DMS79 treated with DMSO at 0.1 percent for 48 hours (cell line): ENCODE measurements at regions not wholly inside any gene's neighbourhood (a gene's known extent, or its start where the extent isn't known, plus 50 kb on each side); places are given as distances from the start of the nearest gene placed in this dataset.
A peak's percentile ranks its signal among the peaks of the same experiment; 100 is the strongest.
"Not testable (repeated sequence)": the region's sequence is repeated elsewhere in the genome, so short reads cannot be mapped to it uniquely, and the experiment has no call there.

Source experiments
- DNase-seq: peaks from one replicate; lab custom pipeline; 2025; lab: John Stamatoyannopoulos, UW

DNA sequence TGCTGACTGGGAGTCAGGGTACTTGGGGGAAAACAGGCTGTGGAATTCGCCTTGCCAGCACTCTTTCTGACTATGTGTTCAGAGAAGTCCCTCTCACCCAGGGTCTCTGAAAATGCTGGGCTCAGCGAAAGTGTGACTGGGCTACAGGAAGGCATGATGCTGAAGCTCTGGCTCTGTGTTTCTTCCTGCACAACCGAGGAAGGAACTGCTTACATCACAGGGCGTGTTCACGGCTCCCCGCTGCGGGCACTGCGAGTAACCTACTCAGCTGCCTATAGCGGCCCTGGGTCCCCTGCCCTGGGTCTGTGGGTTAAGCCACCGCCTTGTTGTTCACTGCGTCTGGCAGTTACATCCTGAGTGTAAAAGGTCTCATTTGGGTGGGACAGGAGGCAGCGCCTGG is 222.4 kb upstream of the IRX4 start:
- DNase-seq: no peak

DNA sequence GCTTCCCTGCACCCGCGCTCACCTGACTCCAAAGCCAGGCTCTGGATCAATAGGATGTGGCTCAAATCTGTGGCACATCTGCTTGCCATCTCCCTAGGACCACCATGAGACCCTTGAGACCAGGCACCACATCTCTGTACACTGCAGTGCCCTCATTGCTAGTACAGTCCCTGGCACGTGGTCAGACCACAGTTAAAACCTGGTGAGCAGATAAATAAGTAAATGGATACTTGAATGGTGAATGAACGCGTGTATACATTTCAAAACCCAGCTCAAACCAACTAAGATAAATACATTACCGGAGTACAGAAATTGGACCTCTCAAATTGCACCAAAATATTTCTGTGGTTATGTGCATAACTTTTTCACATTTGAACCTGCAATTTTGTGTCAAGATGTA is 221.2 kb upstream of the IRX4 start:
- DNase-seq: no peak

DNA sequence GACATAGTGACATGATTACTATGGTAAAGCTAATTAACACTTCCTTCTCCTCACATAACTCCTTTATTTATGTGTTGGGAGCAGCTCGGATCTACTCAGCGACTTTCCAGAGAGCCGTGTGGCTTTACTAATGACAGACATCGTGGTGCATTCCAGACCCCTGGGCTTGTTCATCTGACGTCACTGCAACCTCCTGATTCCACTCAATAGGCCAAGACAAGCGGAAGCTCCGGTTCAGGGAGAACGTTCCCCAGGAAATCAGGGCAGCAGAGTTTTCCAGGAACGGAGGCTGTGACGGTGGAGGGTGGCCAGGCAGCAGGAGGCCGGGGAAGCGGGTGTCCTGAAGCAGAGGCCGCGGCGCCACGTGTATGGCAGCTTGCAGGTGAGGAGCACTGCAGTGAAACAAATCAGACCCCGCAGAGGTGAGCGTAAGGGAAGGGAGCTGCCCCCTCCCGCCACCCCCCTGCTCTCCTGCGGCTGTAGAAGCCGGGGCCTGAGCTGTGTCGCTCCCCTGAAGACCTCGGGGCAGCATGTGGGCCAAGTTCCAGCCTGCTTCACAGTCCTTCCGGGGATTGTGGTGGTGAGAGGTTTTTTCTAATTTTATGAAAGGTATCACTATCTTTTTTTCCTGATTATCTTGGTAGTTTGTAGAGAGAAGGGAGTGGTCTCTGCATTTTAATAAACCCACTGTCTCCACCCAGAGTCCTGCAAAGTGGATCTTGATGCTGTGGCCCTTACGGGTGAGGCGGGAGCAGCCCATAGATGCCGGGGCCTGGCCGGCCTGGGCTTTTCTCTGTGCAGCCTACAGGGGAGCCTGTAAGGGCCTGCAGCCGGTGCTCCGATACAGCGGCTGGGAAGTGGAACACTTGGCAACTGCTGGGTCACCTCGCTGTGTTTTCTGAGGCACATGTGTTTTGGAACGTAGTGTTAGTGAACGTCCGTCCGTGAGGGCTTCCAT is 220.4 kb upstream of the IRX4 start:
- no peak for DNase-seq

DNA sequence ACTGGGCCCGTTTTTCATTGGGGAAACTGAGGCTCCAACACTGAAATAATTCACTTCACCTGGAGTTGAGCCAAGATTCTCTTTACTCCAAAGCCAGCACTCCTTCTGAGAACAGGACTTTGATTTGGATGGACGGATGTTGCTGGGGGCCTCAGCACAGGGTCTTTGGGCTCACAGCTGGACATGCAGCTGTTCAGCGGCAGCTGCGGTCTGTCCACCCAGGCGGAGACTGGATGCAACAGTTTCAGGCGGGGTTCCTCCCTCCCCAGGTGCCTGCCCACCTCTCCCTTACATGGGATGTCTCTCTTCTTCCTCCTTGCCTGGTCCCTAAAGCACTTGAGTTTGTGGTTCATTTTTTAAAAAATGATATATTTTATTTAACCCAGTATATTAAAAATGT is 219.0 kb upstream of the IRX4 start:
- DNase-seq: no peak

DNA sequence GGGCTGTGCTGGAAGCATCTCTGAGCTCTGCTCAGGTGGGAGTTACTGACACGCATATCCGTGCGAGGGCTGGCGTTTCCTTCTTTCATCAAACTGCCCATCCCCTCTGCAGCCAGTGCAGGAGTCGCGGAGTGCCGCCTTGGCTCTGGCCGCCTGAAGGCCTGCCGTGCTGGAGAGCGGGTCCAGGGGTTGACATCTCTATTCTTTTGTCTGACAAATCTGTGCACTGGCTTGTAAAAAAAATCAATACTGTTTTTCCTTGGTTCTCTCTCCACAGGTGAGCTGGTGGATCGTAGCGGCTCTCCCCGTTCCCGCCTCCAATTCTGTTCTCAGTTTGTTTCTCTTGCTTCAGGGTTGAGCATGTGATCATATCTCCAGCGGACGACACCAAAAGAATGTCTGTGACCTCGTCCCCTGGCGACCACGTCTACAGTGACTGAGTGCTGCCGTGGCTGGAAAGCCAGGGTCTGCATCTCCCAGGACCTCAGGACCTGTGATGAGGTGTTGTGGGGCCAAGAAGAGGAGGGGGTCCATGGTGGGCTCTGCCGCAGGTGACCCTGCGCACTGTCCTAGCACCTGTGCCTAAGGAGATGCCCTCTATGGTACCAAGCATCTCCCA is 214.3 kb upstream of the IRX4 start:
- no peak for DNase-seq

DNA sequence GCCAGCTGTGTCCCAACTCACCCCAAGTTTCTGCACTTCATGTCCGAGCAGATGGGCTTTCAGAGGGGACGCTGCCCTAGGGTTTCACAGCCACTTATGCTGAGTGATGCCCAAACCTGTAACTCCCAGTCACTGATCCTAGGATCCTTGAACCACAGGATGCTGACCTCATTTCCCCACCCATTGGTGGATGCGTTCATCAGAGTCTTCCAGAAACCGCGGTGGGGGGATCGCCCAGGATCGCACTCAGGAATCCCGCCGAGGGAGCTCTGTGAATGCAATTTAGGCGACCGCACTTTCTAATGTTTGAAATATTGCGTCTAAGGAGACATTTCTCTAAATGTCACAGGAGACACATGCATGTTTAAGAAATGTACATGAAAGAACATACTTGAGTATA is 212.3 kb upstream of the IRX4 start:
- no peak for DNase-seq

DNA sequence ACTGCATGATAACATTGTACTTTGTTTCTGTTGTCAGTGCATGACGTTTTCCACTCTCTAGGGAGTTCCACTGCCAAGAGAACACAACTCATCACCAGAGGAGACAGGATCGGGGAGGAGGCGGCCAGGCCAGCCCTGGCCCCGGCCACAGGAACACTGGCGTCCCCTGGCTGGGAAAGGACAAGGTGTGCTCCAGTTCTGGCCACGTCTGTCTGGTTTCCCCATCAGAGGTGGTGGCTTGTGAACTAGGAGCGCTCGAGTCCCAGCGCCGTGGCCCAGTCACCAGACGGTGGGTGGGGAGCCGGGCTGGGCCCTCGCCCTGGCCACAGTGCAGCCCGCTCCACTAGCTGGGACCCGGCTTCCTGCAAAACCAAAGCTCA is 211.9 kb upstream of the IRX4 start:
- DNase-seq: no peak

DNA sequence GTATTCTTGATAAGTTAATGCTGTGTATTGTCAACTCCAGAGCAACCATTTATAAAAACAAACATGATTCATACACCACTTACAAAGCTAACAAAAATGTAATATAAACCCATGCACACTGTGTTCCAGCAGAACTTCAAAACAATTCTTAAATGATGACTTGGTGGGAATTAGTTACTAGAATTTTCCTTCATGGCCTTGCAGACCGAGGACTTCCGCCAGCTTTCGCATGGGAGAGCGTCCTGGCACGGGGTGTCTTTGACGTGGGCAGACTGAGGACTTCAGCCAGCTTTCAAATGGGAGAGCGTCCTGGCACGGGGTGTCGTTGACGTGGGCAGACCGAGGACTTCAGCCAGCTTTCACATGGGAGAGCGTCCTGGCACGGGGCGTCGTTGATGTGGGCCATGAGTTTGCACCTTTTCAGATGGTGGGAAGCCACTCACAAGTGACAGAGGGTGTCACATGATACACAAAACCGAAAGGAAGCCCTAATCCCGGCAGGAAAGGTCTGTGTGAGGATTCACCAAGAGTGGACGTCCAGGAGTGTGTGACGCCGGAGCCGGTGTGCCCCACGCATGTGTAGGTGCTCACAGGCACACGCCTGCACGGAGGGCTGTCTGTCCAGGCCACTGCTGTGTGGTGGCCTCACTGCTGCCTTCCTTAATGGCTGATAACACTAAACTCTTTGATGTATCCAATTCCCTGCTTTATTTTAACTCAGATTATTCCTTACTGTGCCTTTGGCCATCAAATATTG is 211.3 kb upstream of the IRX4 start:
- no peak for DNase-seq

DNA sequence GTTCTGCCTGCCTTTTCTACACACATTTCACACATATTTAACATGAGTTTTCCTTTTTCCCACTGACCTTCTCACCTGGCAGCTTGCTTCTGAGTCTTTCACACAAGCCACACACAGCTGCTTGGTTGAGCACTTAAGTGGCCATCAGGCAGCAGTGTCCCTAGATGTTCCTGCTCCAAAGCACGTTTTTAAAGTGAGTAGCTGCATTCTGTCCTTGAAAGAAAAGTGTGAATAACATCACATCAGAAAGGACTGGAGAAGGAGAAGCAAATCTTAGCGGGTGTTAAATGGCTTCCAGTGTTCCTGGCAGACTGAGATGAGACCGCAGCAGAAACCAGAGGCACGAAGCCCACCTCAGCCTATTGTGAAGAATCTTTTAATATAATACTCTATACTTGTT is 209.2 kb upstream of the IRX4 start:
- peak; percentile 8 for DNase-seq

DNA sequence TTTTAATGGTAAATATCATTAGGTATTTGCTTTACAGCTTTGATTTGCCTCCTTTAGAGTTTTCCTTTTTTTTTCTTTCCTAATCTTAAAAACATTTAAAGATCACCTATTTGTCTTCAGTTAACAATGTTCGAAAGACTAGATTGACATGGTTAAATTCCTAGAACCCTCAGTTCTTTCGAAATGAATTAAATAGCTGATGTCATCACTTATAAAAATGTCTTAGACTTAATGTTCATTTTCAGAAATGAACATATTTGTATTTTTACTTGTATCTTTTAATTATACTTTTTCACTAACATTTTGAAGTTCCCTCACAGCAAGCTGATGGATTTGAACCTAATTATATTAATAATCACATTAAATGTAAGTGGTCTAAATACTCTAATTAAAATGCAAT is 205.3 kb upstream of the IRX4 start:
- DNase-seq: no peak

DNA sequence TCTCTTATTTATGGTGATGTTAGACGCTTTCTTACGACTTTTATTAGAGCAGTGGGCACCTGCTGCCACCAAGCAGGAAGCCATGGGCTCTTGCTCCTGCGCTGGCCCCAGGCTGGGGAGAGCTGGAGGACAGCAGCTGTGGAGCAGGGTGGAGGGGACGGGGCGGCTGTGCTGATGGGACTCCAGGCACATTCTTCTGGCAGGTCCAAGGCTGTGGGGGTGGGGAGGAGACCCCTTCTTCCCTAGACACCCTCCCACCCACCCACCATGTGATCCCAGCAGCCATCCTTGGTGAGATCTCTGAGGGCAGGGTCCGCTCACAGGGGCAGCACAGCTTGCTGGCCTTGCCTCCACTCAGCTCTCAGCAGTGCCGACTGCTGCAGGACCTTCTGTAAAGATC is 192.6 kb upstream of the IRX4 start:
- DNase-seq: no peak

DNA sequence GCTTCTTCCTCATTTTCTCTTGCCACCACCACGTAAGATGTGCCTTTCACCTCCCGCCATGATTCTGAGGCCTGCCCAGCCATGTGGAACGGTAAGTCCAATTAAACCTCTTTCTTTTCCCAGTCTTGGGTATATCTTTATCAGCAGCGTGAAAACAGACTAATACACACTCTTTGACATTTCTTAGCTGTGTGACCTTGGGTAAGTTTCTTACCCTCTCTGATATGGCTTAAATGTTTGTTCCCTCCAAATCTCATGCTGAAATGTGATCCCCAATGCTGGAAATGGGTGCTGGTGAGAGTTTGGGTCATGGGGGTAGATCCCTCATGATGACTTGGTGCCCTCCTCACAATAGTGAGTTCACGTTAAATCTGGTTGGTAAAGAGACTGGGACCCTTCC is 188.8 kb upstream of the IRX4 start:
- DNase-seq: no peak

DNA sequence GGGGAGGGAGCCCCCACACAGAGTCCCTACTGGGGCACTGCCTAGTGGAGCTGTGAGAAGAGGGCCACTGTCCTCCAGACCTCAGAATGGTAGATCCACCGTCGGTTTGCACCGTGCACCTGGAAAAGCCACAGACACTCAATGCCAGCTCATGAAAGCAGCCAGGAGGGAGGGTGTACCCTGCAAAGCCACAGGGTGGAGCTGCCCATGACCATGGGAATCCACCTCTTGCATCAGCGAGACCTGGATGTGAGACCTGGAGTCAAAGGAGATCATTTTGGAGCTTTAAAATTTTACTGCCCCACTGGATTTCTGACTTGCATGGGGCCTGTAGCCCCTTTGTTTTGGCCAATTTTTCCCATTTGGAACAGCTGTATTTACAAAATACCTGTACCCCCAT is 188.1 kb upstream of the IRX4 start:
- DNase-seq: not testable (repeated sequence)

DNA sequence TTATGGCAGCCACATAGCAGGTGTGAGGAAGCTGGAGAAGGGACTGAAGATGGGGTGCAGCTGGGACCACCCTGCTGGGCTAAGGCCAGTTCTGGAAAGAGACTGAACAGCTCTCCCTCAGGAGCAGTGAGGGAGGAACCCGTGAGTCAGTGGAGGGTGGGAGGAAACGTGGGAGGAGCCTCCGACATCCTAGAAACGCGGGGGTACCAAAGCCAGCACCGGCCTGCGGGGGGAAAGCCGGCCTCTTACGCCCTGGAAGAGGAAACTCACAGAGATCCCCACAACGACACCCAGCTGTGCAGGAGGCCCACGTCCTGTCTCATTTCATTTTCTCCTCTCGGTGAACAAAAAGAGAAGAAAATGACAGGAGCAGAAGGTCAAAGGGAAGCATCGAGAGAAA is 185.8 kb upstream of the IRX4 start:
- no peak for DNase-seq

DNA sequence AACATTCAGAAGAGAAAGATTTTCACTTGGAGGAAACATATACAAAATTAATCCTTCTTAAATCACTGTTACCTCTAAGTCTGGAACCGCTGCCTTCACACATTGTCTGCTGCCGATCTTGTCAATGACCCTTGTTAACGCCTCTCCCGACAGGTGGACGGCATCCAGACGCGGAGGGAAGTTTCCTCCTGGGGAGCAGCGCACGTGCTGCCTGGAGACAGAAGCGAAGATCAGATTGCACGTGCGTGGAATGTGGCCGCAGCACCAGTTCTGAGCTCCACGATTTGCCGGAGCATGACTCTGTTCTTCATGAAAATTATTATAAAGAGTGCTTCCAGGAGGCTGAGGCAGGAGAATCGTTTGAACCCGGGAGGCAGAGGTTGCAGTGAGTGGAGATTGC is 183.6 kb upstream of the IRX4 start:
- DNase-seq: no peak

DNA sequence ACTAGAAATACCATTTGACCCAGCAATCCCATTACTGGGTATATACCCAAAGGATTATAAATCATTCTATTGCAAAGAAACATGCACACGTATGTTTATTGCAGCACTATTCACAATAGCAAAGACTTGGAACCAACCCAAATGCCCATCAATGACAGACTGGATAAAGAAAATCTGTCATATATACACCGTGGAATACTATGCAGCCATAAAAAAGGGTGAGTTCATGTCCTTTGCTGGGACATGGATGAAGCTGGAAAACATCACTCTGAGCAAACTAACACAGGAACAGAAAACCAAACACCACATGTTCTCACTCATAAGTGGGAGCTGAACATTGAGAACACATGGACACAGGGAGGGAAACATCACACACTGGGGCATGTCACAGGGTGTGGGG is 180.7 kb upstream of the IRX4 start:
- not testable (repeated sequence) for DNase-seq

DNA sequence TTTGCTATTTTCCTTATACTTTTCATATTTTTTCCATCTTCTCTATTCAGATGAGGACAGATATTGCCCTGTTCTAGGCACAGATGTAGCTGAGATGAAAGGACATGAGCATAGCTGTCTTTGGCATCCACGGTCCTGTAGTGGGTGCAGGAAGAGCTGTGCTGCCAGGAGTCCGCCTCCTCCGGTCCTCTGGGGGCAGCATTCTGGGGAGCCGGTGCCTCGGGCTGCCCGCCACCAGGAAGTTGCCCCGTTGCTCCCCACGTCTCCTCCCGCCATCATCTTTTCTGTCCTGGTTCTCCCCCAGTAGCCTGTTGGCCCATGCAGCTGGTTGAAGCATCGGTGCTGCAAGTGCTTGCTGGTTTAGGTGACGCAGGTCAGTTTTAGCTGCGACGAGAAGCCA is 170.0 kb upstream of the IRX4 start:
- no peak for DNase-seq

DNA sequence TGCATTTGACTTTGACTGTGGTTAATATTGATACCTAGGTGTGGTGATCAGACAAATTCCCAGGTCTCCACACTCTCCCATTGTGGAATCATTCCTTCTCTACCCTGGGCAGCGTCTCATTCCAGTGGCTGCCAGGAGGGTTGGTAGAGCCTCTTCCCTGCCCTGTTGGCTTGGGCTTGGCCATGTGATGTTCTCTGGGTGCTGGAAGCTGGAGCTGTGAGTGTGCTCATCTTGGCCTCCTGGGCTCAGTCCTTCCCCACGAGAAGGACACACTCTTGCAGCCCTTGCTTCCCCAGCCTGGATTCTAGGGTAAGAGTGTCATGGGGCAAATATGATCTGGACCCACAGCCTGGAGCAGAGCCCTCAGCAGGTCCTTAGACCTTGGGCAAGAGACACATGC is 167.2 kb upstream of the IRX4 start:
- DNase-seq: no peak

DNA sequence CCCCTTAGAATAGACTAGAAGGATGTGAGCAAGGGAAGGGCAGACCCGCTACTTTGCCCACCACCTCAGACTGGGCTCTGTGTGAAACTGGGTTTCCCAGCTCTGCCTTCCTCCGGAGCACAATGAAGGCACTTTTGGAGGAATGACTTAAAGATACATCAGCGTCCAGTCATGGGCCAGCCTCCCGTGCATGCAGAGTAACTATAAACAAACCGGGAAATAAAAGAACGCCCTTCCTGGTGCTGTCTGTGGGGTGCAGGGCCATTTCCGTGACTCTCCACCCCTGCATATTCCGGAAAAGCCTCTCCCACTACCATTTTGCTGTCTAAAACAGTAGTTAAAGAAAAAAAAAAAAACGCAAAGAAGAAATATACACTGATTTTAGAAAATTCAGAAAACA is 165.9 kb upstream of the IRX4 start:
- no peak for DNase-seq

DNA sequence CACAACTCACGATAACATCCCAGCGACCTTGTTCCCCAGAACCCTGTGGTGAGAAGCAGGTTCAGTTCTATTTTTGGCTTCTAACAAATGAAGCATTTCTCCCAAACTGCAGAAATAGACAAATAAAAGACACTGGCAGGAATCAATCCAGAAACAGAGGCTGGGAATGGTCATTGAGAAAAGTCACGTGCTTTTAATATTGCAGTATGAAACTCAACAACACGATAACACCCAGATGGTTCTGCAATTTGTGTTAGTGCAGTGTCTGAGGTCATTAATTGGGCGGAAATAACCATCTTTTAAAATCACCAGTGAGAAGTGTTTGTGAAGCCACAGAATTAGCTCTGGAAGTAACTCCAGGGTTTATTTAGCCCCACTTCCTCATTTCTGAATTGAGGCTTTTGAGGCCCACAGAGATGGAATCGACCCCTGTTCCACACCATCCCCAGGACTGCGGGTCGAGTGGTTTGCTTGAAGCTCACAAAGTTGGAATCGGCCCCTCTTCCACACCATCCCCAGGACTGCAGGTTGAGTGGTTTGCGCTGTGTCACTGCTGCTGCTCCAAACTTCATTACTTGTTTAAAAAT is 164.7 kb upstream of the IRX4 start:
- DNase-seq: no peak

DNA sequence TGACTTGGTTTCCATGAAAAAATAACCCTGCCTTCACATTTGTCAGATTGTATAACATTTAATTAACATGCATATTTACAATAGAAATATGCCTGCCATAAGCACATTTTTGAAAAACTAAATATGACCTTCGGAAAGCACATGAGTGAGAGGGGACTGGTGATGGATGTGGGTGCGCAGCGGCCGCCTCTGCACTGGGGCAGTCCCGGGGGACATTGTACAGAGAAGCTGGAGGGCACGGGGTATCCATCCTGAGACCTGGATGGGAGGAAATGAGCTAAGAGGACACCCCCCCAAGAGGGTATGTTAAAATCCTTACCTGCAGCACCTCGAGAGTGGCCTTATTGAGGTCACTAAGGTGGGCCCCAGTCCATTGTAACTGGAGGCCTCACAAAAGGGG is 161.3 kb upstream of the IRX4 start:
- no peak for DNase-seq

DNA sequence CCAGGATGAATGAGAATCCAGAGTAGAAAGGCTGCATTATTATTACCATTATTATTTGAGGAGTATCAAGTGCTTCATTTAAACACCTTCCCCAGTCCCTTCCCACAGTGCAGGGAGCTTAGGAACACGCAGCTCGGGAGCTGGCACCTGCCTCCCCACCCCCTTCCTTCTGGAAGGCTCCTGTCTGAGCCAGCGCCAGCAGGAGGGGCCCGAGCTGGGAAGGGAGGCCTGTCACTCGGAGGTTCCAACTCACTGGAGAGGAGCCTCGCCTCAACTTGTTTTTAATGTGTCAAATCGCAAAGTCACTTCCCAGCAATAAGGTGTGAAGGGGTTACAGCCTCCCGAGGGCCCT is 156.4 kb upstream of the IRX4 start:
- DNase-seq: peak; percentile 2
